ENCODE measurements at regions not wholly inside any gene's neighbourhood (a gene's known extent, or its start where the extent isn't known, plus 50 kb on each side); places are given as distances from the start of the nearest gene placed in this dataset.

- no peak for TF ChIP-seq CTCF (IDR thresholded peaks at IDR 0.05; ENCODE audit: borderline replicate concordance)
- DNase-seq: no peak
- peaks cover 5% of the 10 kb centered on the region for H3K27me3 ChIP-seq (ENCODE audit: low read depth)
- H3K9me3 ChIP-seq (replicated peaks): no peaks in the 10 kb centered on the region
- no peak overlapping the region for H3K4me3 ChIP-seq
- intact Hi-C loops (cut with micrococcal nuclease): no loop called here
- peaks cover 9% of the 10 kb centered on the region for H3K4me1 ChIP-seq
- H3K36me3 ChIP-seq: no peaks in the 10 kb centered on the region
- H3K27ac ChIP-seq (replicated peaks): no peak overlapping the region
These were observed 1500.9 kb upstream of the SLC10A2 start for GRCh38 chr13:104567114-104567513.

- Histone ChIP-seq H3K36me3 (no peaks in the 10 kb centered on the region), H3K9me3 (replicated peaks) (no peaks in the 10 kb centered on the region), H3K27me3 (ENCODE audit: low read depth) (peaks cover 5% of the 10 kb centered on the region), H3K27ac (replicated peaks) (no peak overlapping the region), H3K4me3 (no peak overlapping the region), H3K4me1 (no peaks in the 10 kb centered on the region)
- no peak for TF ChIP-seq CTCF (IDR thresholded peaks at IDR 0.05; ENCODE audit: borderline replicate concordance)
- intact Hi-C loops (cut with micrococcal nuclease): no loop called here
- DNase-seq: no peak
These were observed 1499.7 kb upstream of the SLC10A2 start for GRCh38 chr13:104565888-104566287.

GRCh38 chr13:104553896-104554295 is 1487.7 kb upstream of the SLC10A2 start:
- no peak overlapping the region for H3K4me3 ChIP-seq
- no peak for TF ChIP-seq CTCF (IDR thresholded peaks at IDR 0.05; ENCODE audit: borderline replicate concordance)
- H3K9me3 ChIP-seq (replicated peaks): no peaks in the 10 kb centered on the region
- no peaks in the 10 kb centered on the region for H3K36me3 ChIP-seq
- H3K27ac ChIP-seq (replicated peaks): no peak overlapping the region
- no peaks in the 10 kb centered on the region for H3K27me3 ChIP-seq (ENCODE audit: low read depth)
- H3K4me1 ChIP-seq: no peaks in the 10 kb centered on the region
- intact Hi-C loops (cut with micrococcal nuclease): no loop called here
- no peak for DNase-seq

GRCh38 chr13:104553186-104553585 is 1487.0 kb upstream of the SLC10A2 start:
- no peak for DNase-seq
- Histone ChIP-seq H3K4me1 (no peaks in the 10 kb centered on the region), H3K27ac (replicated peaks) (no peak overlapping the region), H3K9me3 (replicated peaks) (no peaks in the 10 kb centered on the region), H3K27me3 (ENCODE audit: low read depth) (no peaks in the 10 kb centered on the region), H3K36me3 (no peaks in the 10 kb centered on the region), H3K4me3 (no peak overlapping the region)
- intact Hi-C loops (cut with micrococcal nuclease): no loop called here
- no peak for TF ChIP-seq CTCF (IDR thresholded peaks at IDR 0.05; ENCODE audit: borderline replicate concordance)

GRCh38 chr13:104534847-104535246 is 1468.6 kb upstream of the SLC10A2 start:
- H3K27ac ChIP-seq (replicated peaks): no peak overlapping the region
- TF ChIP-seq CTCF (IDR thresholded peaks at IDR 0.05; ENCODE audit: borderline replicate concordance): no peak
- H3K36me3 ChIP-seq: no peaks in the 10 kb centered on the region
- no peak for DNase-seq
- no peak overlapping the region for H3K4me3 ChIP-seq
- H3K27me3 ChIP-seq (ENCODE audit: low read depth): no peaks in the 10 kb centered on the region
- no peaks in the 10 kb centered on the region for H3K9me3 ChIP-seq (replicated peaks)
- intact Hi-C loops (cut with micrococcal nuclease): no loop called here
- no peaks in the 10 kb centered on the region for H3K4me1 ChIP-seq

- no peak for DNase-seq
- intact Hi-C loops (cut with micrococcal nuclease): no loop called here
- Histone ChIP-seq H3K27ac (replicated peaks) (no peak overlapping the region), H3K36me3 (no peaks in the 10 kb centered on the region), H3K4me3 (no peak overlapping the region), H3K27me3 (ENCODE audit: low read depth) (no peaks in the 10 kb centered on the region), H3K9me3 (replicated peaks) (no peaks in the 10 kb centered on the region), H3K4me1 (no peaks in the 10 kb centered on the region)
- TF ChIP-seq CTCF (IDR thresholded peaks at IDR 0.05; ENCODE audit: borderline replicate concordance): no peak
These were observed 1465.9 kb upstream of the SLC10A2 start for GRCh38 chr13:104532132-104532531.
